ENCODE measurements at regions not wholly inside any gene's neighbourhood (a gene's known extent, or its start where the extent isn't known, plus 50 kb on each side); places are given as distances from the start of the nearest gene placed in this dataset.

- TF ChIP-seq, protein P1, sequence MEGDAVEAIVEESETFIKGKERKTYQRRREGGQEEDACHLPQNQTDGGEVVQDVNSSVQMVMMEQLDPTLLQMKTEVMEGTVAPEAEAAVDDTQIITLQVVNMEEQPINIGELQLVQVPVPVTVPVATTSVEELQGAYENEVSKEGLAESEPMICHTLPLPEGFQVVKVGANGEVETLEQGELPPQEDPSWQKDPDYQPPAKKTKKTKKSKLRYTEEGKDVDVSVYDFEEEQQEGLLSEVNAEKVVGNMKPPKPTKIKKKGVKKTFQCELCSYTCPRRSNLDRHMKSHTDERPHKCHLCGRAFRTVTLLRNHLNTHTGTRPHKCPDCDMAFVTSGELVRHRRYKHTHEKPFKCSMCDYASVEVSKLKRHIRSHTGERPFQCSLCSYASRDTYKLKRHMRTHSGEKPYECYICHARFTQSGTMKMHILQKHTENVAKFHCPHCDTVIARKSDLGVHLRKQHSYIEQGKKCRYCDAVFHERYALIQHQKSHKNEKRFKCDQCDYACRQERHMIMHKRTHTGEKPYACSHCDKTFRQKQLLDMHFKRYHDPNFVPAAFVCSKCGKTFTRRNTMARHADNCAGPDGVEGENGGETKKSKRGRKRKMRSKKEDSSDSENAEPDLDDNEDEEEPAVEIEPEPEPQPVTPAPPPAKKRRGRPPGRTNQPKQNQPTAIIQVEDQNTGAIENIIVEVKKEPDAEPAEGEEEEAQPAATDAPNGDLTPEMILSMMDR (IDR thresholded peaks at IDR 0.05; ENCODE audit: insufficient read depth, low read length), result no peak
- TF ChIP-seq POLR2AphosphoS5 (IDR thresholded peaks at IDR 0.05; ENCODE audit: low read depth) (no peak), REST (IDR thresholded peaks at IDR 0.05; ENCODE audit: insufficient replicate concordance, low read depth) (no peak), SPI1 (IDR thresholded peaks at IDR 0.05; ENCODE audit: borderline replicate concordance, low read depth) (no peak), GABPA (IDR thresholded peaks at IDR 0.05; ENCODE audit: low read depth) (no peak)
Observed at GRCh38 chr10:3366043-3366442, 193.5 kb upstream of the PITRM1 start.
